ENCODE measurements at regions not wholly inside any gene's neighbourhood (a gene's known extent, or its start where the extent isn't known, plus 50 kb on each side); places are given as distances from the start of the nearest gene placed in this dataset.

GRCh38 chr2:59428940-59429339, 1124.5 kb downstream of the BCL11A start:
- DNase-seq: no peak
- TF ChIP-seq, protein P1, sequence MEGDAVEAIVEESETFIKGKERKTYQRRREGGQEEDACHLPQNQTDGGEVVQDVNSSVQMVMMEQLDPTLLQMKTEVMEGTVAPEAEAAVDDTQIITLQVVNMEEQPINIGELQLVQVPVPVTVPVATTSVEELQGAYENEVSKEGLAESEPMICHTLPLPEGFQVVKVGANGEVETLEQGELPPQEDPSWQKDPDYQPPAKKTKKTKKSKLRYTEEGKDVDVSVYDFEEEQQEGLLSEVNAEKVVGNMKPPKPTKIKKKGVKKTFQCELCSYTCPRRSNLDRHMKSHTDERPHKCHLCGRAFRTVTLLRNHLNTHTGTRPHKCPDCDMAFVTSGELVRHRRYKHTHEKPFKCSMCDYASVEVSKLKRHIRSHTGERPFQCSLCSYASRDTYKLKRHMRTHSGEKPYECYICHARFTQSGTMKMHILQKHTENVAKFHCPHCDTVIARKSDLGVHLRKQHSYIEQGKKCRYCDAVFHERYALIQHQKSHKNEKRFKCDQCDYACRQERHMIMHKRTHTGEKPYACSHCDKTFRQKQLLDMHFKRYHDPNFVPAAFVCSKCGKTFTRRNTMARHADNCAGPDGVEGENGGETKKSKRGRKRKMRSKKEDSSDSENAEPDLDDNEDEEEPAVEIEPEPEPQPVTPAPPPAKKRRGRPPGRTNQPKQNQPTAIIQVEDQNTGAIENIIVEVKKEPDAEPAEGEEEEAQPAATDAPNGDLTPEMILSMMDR (conservative IDR thresholded peaks at IDR 0.05): no peak
- no peaks in the 10 kb centered on the region for H3K4me1 ChIP-seq (ENCODE audit: control insufficient read depth, insufficient read depth, low read length)
- Mint-ChIP-seq H3K36me3 (ENCODE audit: low read depth) (no peaks in the 10 kb centered on the region), H3K4me3 (no peak overlapping the region), H3K27me3 (ENCODE audit: insufficient read depth) (no peaks in the 10 kb centered on the region), H3K27ac (no peak overlapping the region), H3K9me3 (peaks cover 36% of the 10 kb centered on the region), H3K4me1 (peaks cover 7% of the 10 kb centered on the region)
- H3K9me3 ChIP-seq (ENCODE audit: control insufficient read depth, low read length): peaks cover 12% of the 10 kb centered on the region
- H3K36me3 ChIP-seq (ENCODE audit: control insufficient read depth, insufficient read depth, low read length): no peaks in the 10 kb centered on the region
- no peaks in the 10 kb centered on the region for H3K27me3 ChIP-seq (ENCODE audit: control insufficient read depth, insufficient read depth, low read length, poor library complexity, severe bottlenecking)
- H3K4me3 ChIP-seq (ENCODE audit: low read length): no peak overlapping the region
- H3K9ac ChIP-seq (ENCODE audit: extremely low read depth, low read length, poor library complexity, severe bottlenecking): no peak overlapping the region
- WGBS, 2 experiments (ENCODE audit: insufficient coverage in 1 of 2, insufficient read length in 1 of 2): 75 to 87% methylated on average over 2 to 3 of the region's 3 CpGs
- no peak overlapping the region for H3K27ac ChIP-seq (ENCODE audit: low read depth, low read length)

DNA sequence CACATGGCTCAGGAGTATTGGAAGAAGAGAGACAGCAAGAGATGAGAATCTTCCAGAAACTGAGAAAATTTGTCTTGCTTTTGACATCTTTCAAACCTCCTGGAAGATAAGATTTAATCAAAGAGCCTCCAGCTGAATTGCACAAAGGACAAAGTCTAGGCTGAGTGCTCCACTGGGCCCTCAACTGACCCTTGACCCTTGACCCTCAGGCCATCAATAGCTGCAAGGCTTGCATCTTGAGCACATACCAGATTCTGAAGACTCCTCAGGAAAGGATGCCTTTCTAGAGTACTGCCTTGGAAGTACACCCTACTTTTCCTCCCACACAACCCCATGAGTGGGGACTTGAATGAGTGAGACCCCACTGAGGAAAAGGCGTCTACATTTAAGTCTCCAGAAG, 1125.5 kb downstream of the BCL11A start:
- H3K4me3 Mint-ChIP-seq: no peak overlapping the region
- Histone ChIP-seq H3K4me1 (ENCODE audit: control insufficient read depth, insufficient read depth, low read length) (no peaks in the 10 kb centered on the region), H3K4me3 (ENCODE audit: low read length) (no peak overlapping the region), H3K9me3 (ENCODE audit: control insufficient read depth, low read length) (peaks cover 11% of the 10 kb centered on the region), H3K27ac (ENCODE audit: low read depth, low read length) (no peak overlapping the region), H3K27me3 (ENCODE audit: control insufficient read depth, insufficient read depth, low read length, poor library complexity, severe bottlenecking) (no peaks in the 10 kb centered on the region), H3K36me3 (ENCODE audit: control insufficient read depth, insufficient read depth, low read length) (no peaks in the 10 kb centered on the region), H3K9ac (ENCODE audit: extremely low read depth, low read length, poor library complexity, severe bottlenecking) (no peak overlapping the region)
- H3K4me1 Mint-ChIP-seq: peaks cover 7% of the 10 kb centered on the region
- H3K9me3 Mint-ChIP-seq: peaks cover 31% of the 10 kb centered on the region
- H3K27ac Mint-ChIP-seq: no peak overlapping the region
- WGBS, 2 experiments (ENCODE audit: insufficient coverage in 1 of 2, insufficient read length in 1 of 2): 100% methylated on average over 1 of the region's 1 CpG; no CpG with 5 or more reads in 1 of the 2 experiments
- DNase-seq: no peak
- H3K27me3 Mint-ChIP-seq (ENCODE audit: insufficient read depth): no peaks in the 10 kb centered on the region
- TF ChIP-seq, protein P1 (conservative IDR thresholded peaks at IDR 0.05): no peak
- no peaks in the 10 kb centered on the region for H3K36me3 Mint-ChIP-seq (ENCODE audit: low read depth)

DNA sequence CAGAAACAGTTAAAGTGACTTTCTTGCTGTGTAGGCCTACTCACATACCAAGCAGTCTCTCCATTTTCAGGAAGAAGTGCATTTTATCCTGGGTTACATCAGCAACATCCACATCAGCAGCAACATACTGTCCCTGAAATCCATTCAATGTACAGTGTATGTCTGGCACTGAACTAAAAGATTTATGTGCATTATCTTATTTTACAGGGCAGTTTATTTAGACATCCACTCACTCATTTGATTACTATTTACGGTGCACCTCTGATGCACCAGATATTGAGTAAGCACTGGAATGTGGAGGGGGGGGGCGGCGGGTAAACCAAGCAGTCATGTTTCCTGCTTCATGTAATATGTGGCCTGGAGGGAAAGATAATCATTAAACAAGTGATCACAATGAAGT, 1128.2 kb downstream of the BCL11A start:
- WGBS, 2 experiments (ENCODE audit: insufficient coverage in 1 of 2, insufficient read length in 1 of 2): 82 to 86% methylated on average over 3 of the region's 3 CpGs
- Mint-ChIP-seq H3K4me3 (no peak overlapping the region), H3K27me3 (ENCODE audit: insufficient read depth) (peaks cover 3% of the 10 kb centered on the region), H3K27ac (no peak overlapping the region), H3K4me1 (peaks cover 7% of the 10 kb centered on the region), H3K9me3 (peaks cover 8% of the 10 kb centered on the region), H3K36me3 (ENCODE audit: low read depth) (no peaks in the 10 kb centered on the region)
- peaks cover 4% of the 10 kb centered on the region for H3K27me3 ChIP-seq (ENCODE audit: control insufficient read depth, insufficient read depth, low read length, poor library complexity, severe bottlenecking)
- H3K27ac ChIP-seq (ENCODE audit: low read depth, low read length): no peak overlapping the region
- TF ChIP-seq, protein P1 (conservative IDR thresholded peaks at IDR 0.05): no peak
- H3K4me1 ChIP-seq (ENCODE audit: control insufficient read depth, insufficient read depth, low read length): no peaks in the 10 kb centered on the region
- no peak overlapping the region for H3K9ac ChIP-seq (ENCODE audit: extremely low read depth, low read length, poor library complexity, severe bottlenecking)
- H3K9me3 ChIP-seq (ENCODE audit: control insufficient read depth, low read length): peaks cover 7% of the 10 kb centered on the region
- no peaks in the 10 kb centered on the region for H3K36me3 ChIP-seq (ENCODE audit: control insufficient read depth, insufficient read depth, low read length)
- H3K4me3 ChIP-seq (ENCODE audit: low read length): no peak overlapping the region
- no peak for DNase-seq

Measured in endodermal cell (in vitro differentiated cells).